HG03280 (cell line): ENCODE measurements at regions not wholly inside any gene's neighbourhood (a gene's known extent, or its start where the extent isn't known, plus 50 kb on each side); places are given as distances from the start of the nearest gene placed in this dataset.

ENCODE experiments used
- ATAC-seq: cut with Tn5 transposase; IDR thresholded peaks from one replicate; pipeline ENCODE4 v1.9.1; 2021; ENCODE audit warnings: mild to moderate bottlenecking, moderate library complexity; ENCODE audit not compliant: unreplicated experiment

GRCh38 chr16:79449067-79449769 is 151.3 kb downstream of the MAF start:
- no peak for ATAC-seq

- ATAC-seq = no peak
Measured at GRCh38 chr16:79444572-79444971, 156.0 kb downstream of the MAF start.

GRCh38 chr16:79439901-79440300 is 160.6 kb downstream of the MAF start:
- no peak for ATAC-seq

- ATAC-seq = no peak
Measured at GRCh38 chr16:79437764-79438751, 162.5 kb downstream of the MAF start.

- no peak for ATAC-seq
Measured at GRCh38 chr16:79436885-79437284, 163.7 kb downstream of the MAF start.

- no peak for ATAC-seq
Measured at GRCh38 chr16:79434771-79435170, 165.8 kb downstream of the MAF start.

GRCh38 chr16:79434092-79434491 is 166.4 kb downstream of the MAF start:
- ATAC-seq = no peak

GRCh38 chr16:79431923-79432322 is 168.6 kb downstream of the MAF start:
- no peak for ATAC-seq

GRCh38 chr16:79430191-79430678 is 170.3 kb downstream of the MAF start:
- no peak for ATAC-seq

- no peak for ATAC-seq
Measured at GRCh38 chr16:79429381-79430190, 171.0 kb downstream of the MAF start.

GRCh38 chr16:79426663-79427062 is 173.9 kb downstream of the MAF start:
- ATAC-seq = no peak

GRCh38 chr16:79422064-79422463 is 178.5 kb downstream of the MAF start:
- no peak for ATAC-seq

GRCh38 chr16:79421126-79421525 is 179.4 kb downstream of the MAF start:
- ATAC-seq = no peak

- no peak for ATAC-seq
Measured at GRCh38 chr16:79420493-79420892, 180.0 kb downstream of the MAF start.

- no peak for ATAC-seq
Measured at GRCh38 chr16:79419148-79419547, 181.4 kb downstream of the MAF start.

GRCh38 chr16:79417601-79418008 is 182.9 kb downstream of the MAF start:
- no peak for ATAC-seq

GRCh38 chr16:79415983-79416640 is 184.4 kb downstream of the MAF start:
- no peak for ATAC-seq

GRCh38 chr16:79412783-79413225 is 187.7 kb downstream of the MAF start:
- ATAC-seq = no peak

- no peak for ATAC-seq
Measured at GRCh38 chr16:79411805-79412204, 188.7 kb downstream of the MAF start.

GRCh38 chr16:79411357-79411756 is 189.2 kb downstream of the MAF start:
- ATAC-seq = no peak
